ENCODE measurements at regions not wholly inside any gene's neighbourhood (a gene's known extent, or its start where the extent isn't known, plus 50 kb on each side); places are given as distances from the start of the nearest gene placed in this dataset.
"Not testable (repeated sequence)": the region's sequence is repeated elsewhere in the genome, so short reads cannot be mapped to it uniquely, and the experiment has no call there.

GRCh38 chr6:102820098-102820497 lies 1426.6 kb downstream of the GRIK2 start:
- no peak for TF ChIP-seq ZNF274 (IDR thresholded peaks at IDR 0.05; ENCODE audit: low read depth, low read length)
- no peak for TF ChIP-seq SUZ12 (IDR thresholded peaks at IDR 0.05; ENCODE audit: extremely low read depth, insufficient read depth, insufficient read length)
- no peak for TF ChIP-seq YY1 (IDR thresholded peaks at IDR 0.05; ENCODE audit: insufficient read depth, insufficient read length)
- Histone ChIP-seq H3K9ac (ENCODE audit: insufficient read length, low read depth) (no peak overlapping the region), H3K4me3 (ENCODE audit: insufficient read length, low read depth) (no peak overlapping the region), H3K4me1 (ENCODE audit: insufficient read depth, insufficient read length) (no peaks in the 10 kb centered on the region), H3K36me3 (ENCODE audit: insufficient read depth, insufficient read length, low read length) (no peaks in the 10 kb centered on the region), H3K27me3 (ENCODE audit: insufficient read depth, insufficient read length) (no peaks in the 10 kb centered on the region), H3K9me3 (ENCODE audit: insufficient read depth, low read length) (no peaks in the 10 kb centered on the region)
- DNase-seq (ENCODE audit: low read depth, low spot score), result no peak

- no peak for DNase-seq (ENCODE audit: low read depth, low spot score)
Observed at GRCh38 chr6:102815207-102815606, 1421.7 kb downstream of the GRIK2 start.

GRCh38 chr6:102813489-102814275 lies 1420.2 kb downstream of the GRIK2 start:
- H3K9me3 ChIP-seq (ENCODE audit: insufficient read depth, low read length), result no peaks in the 10 kb centered on the region
- no peaks in the 10 kb centered on the region for H3K27me3 ChIP-seq (ENCODE audit: insufficient read depth, insufficient read length)
- H3K36me3 ChIP-seq (ENCODE audit: insufficient read depth, insufficient read length, low read length), result no peaks in the 10 kb centered on the region
- no peak for DNase-seq (ENCODE audit: low read depth, low spot score)
- H3K9ac ChIP-seq (ENCODE audit: insufficient read length, low read depth), result no peak overlapping the region
- H3K4me3 ChIP-seq (ENCODE audit: insufficient read length, low read depth), result no peak overlapping the region
- no peak for TF ChIP-seq ZNF274 (IDR thresholded peaks at IDR 0.05; ENCODE audit: low read depth, low read length)
- no peaks in the 10 kb centered on the region for H3K4me1 ChIP-seq (ENCODE audit: insufficient read depth, insufficient read length)

More at GRCh38 chr6:102815207-102815606, 1421.7 kb downstream of the GRIK2 start:
- Histone ChIP-seq H3K4me3 (ENCODE audit: insufficient read length, low read depth) (no peak overlapping the region), H3K9me3 (ENCODE audit: insufficient read depth, low read length) (no peaks in the 10 kb centered on the region), H3K4me1 (ENCODE audit: insufficient read depth, insufficient read length) (no peaks in the 10 kb centered on the region), H3K36me3 (ENCODE audit: insufficient read depth, insufficient read length, low read length) (no peaks in the 10 kb centered on the region), H3K9ac (ENCODE audit: insufficient read length, low read depth) (no peak overlapping the region), H3K27me3 (ENCODE audit: insufficient read depth, insufficient read length) (no peaks in the 10 kb centered on the region)
- TF ChIP-seq SUZ12 (IDR thresholded peaks at IDR 0.05; ENCODE audit: extremely low read depth, insufficient read depth, insufficient read length), result no peak
- TF ChIP-seq ZNF274 (IDR thresholded peaks at IDR 0.05; ENCODE audit: low read depth, low read length), result no peak
- no peak for TF ChIP-seq YY1 (IDR thresholded peaks at IDR 0.05; ENCODE audit: insufficient read depth, insufficient read length)

- no peak for DNase-seq (ENCODE audit: low read depth, low spot score)
- no peak overlapping the region for H3K9ac ChIP-seq (ENCODE audit: insufficient read length, low read depth)
- no peak overlapping the region for H3K4me3 ChIP-seq (ENCODE audit: insufficient read length, low read depth)
- no peaks in the 10 kb centered on the region for H3K4me1 ChIP-seq (ENCODE audit: insufficient read depth, insufficient read length)
- H3K36me3 ChIP-seq (ENCODE audit: insufficient read depth, insufficient read length, low read length), result no peaks in the 10 kb centered on the region
- H3K27me3 ChIP-seq (ENCODE audit: insufficient read depth, insufficient read length), result no peaks in the 10 kb centered on the region
- no peak for TF ChIP-seq ZNF274 (IDR thresholded peaks at IDR 0.05; ENCODE audit: low read depth, low read length)
- TF ChIP-seq SUZ12 (IDR thresholded peaks at IDR 0.05; ENCODE audit: extremely low read depth, insufficient read depth, insufficient read length), result no peak
- TF ChIP-seq YY1 (IDR thresholded peaks at IDR 0.05; ENCODE audit: insufficient read depth, insufficient read length), result no peak
- H3K9me3 ChIP-seq (ENCODE audit: insufficient read depth, low read length), result no peaks in the 10 kb centered on the region
Observed at GRCh38 chr6:102812242-102812641, 1418.7 kb downstream of the GRIK2 start.

GRCh38 chr6:102808944-102809505 lies 1415.5 kb downstream of the GRIK2 start:
- not testable (repeated sequence) for DNase-seq (ENCODE audit: low read depth, low spot score); H3K27me3 ChIP-seq (ENCODE audit: insufficient read depth, insufficient read length); H3K9ac ChIP-seq (ENCODE audit: insufficient read length, low read depth); H3K4me1 ChIP-seq (ENCODE audit: insufficient read depth, insufficient read length); H3K9me3 ChIP-seq (ENCODE audit: insufficient read depth, low read length); H3K4me3 ChIP-seq (ENCODE audit: insufficient read length, low read depth); H3K36me3 ChIP-seq (ENCODE audit: insufficient read depth, insufficient read length, low read length)

- H3K4me1 ChIP-seq (ENCODE audit: insufficient read depth, insufficient read length), result no peaks in the 10 kb centered on the region
- H3K9ac ChIP-seq (ENCODE audit: insufficient read length, low read depth), result no peak overlapping the region
- H3K27me3 ChIP-seq (ENCODE audit: insufficient read depth, insufficient read length), result no peaks in the 10 kb centered on the region
- no peak for DNase-seq (ENCODE audit: low read depth, low spot score)
- no peaks in the 10 kb centered on the region for H3K9me3 ChIP-seq (ENCODE audit: insufficient read depth, low read length)
- TF ChIP-seq YY1 (IDR thresholded peaks at IDR 0.05; ENCODE audit: insufficient read depth, insufficient read length), result no peak
- TF ChIP-seq ZNF274 (IDR thresholded peaks at IDR 0.05; ENCODE audit: low read depth, low read length), result no peak
- TF ChIP-seq SUZ12 (IDR thresholded peaks at IDR 0.05; ENCODE audit: extremely low read depth, insufficient read depth, insufficient read length), result no peak
- H3K4me3 ChIP-seq (ENCODE audit: insufficient read length, low read depth), result no peak overlapping the region
- no peaks in the 10 kb centered on the region for H3K36me3 ChIP-seq (ENCODE audit: insufficient read depth, insufficient read length, low read length)
Observed at GRCh38 chr6:102799051-102799450, 1405.5 kb downstream of the GRIK2 start.

GRCh38 chr6:102798636-102799035 lies 1405.1 kb downstream of the GRIK2 start:
- TF ChIP-seq ZNF274 (IDR thresholded peaks at IDR 0.05; ENCODE audit: low read depth, low read length) (no peak), SUZ12 (IDR thresholded peaks at IDR 0.05; ENCODE audit: extremely low read depth, insufficient read depth, insufficient read length) (no peak), YY1 (IDR thresholded peaks at IDR 0.05; ENCODE audit: insufficient read depth, insufficient read length) (no peak)
- no peaks in the 10 kb centered on the region for H3K36me3 ChIP-seq (ENCODE audit: insufficient read depth, insufficient read length, low read length)
- H3K27me3 ChIP-seq (ENCODE audit: insufficient read depth, insufficient read length), result no peaks in the 10 kb centered on the region
- H3K4me1 ChIP-seq (ENCODE audit: insufficient read depth, insufficient read length), result no peaks in the 10 kb centered on the region
- no peak for DNase-seq (ENCODE audit: low read depth, low spot score)
- no peaks in the 10 kb centered on the region for H3K9me3 ChIP-seq (ENCODE audit: insufficient read depth, low read length)
- no peak overlapping the region for H3K4me3 ChIP-seq (ENCODE audit: insufficient read length, low read depth)
- H3K9ac ChIP-seq (ENCODE audit: insufficient read length, low read depth), result no peak overlapping the region
